ENCODE measurements at regions not wholly inside any gene's neighbourhood (a gene's known extent, or its start where the extent isn't known, plus 50 kb on each side); places are given as distances from the start of the nearest gene placed in this dataset.

- Histone ChIP-seq H3K27ac (ENCODE audit: low read length) (no peak overlapping the region), H3K4me1 (ENCODE audit: control insufficient read depth, low read depth, low read length) (no peaks in the 10 kb centered on the region), H3K27me3 (ENCODE audit: control insufficient read depth, insufficient read depth, low read length) (no peaks in the 10 kb centered on the region), H3K36me3 (ENCODE audit: control insufficient read depth, low read depth, low read length) (no peaks in the 10 kb centered on the region), H3K4me3 (ENCODE audit: low read length) (no peak overlapping the region), H3K9ac (ENCODE audit: low read length) (no peak overlapping the region), H3K9me3 (ENCODE audit: control insufficient read depth, low read depth, low read length) (no peaks in the 10 kb centered on the region)
Observed at GRCh38 chr4:167492007-167492406, 257.7 kb upstream of the SPOCK3 start.

DNA sequence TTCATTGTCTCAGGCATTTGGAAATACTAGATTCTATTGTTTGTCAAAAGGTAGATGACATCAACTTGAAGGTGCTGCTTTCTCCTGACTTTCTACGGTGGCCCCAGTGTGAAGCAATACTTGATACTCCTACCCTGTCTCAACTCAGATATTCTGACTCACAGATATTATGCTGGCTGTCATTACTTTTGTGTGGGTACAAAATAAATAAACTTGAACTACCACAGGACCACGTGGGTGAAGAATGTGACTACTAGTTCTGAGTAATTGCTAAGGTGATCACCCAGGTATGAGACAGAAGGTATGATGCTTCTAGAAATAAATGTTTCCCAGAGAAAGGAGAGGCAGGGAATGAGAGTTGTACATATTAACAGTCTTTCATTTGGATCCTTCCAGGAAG lies 275.3 kb upstream of the SPOCK3 start:
- no peaks in the 10 kb centered on the region for H3K9me3 ChIP-seq (ENCODE audit: control insufficient read depth, low read depth, low read length)
- H3K27ac ChIP-seq (ENCODE audit: low read length), result no peak overlapping the region
- H3K4me3 ChIP-seq (ENCODE audit: low read length), result no peak overlapping the region
- no peak overlapping the region for H3K9ac ChIP-seq (ENCODE audit: low read length)
- H3K36me3 ChIP-seq (ENCODE audit: control insufficient read depth, low read depth, low read length), result no peaks in the 10 kb centered on the region
- H3K4me1 ChIP-seq (ENCODE audit: control insufficient read depth, low read depth, low read length), result no peaks in the 10 kb centered on the region
- H3K27me3 ChIP-seq (ENCODE audit: control insufficient read depth, insufficient read depth, low read length), result no peaks in the 10 kb centered on the region

GRCh38 chr4:167524091-167524490 lies 289.8 kb upstream of the SPOCK3 start:
- no peak overlapping the region for H3K9ac ChIP-seq (ENCODE audit: low read length)
- no peak overlapping the region for H3K4me3 ChIP-seq (ENCODE audit: low read length)
- H3K9me3 ChIP-seq (ENCODE audit: control insufficient read depth, low read depth, low read length), result no peaks in the 10 kb centered on the region
- H3K4me1 ChIP-seq (ENCODE audit: control insufficient read depth, low read depth, low read length), result no peaks in the 10 kb centered on the region
- no peak overlapping the region for H3K27ac ChIP-seq (ENCODE audit: low read length)
- no peaks in the 10 kb centered on the region for H3K36me3 ChIP-seq (ENCODE audit: control insufficient read depth, low read depth, low read length)
- H3K27me3 ChIP-seq (ENCODE audit: control insufficient read depth, insufficient read depth, low read length), result no peaks in the 10 kb centered on the region

DNA sequence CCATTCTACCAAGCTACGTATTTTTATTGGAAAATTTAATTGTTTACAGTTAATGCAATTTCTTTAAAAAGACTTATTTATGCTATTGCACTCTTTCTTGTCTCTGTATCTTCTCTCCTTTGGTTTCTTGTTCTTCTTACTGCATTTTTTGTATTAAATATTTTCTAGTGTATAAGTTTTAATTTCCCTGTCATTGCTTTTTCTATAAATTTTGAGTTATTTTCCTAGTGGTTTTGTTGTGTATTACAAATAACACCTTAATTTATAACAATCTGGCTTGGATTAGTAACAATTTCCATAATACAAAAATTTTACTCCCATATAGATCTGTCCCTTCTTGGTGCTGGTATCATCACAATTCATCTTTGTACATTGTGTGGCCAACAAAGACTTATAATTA lies 303.5 kb upstream of the SPOCK3 start:
- no peaks in the 10 kb centered on the region for H3K9me3 ChIP-seq (ENCODE audit: control insufficient read depth, low read depth, low read length)
- no peaks in the 10 kb centered on the region for H3K36me3 ChIP-seq (ENCODE audit: control insufficient read depth, low read depth, low read length)
- no peak overlapping the region for H3K9ac ChIP-seq (ENCODE audit: low read length)
- H3K27me3 ChIP-seq (ENCODE audit: control insufficient read depth, insufficient read depth, low read length), result no peaks in the 10 kb centered on the region
- H3K4me1 ChIP-seq (ENCODE audit: control insufficient read depth, low read depth, low read length), result no peaks in the 10 kb centered on the region
- H3K4me3 ChIP-seq (ENCODE audit: low read length), result no peak overlapping the region
- no peak overlapping the region for H3K27ac ChIP-seq (ENCODE audit: low read length)

- Histone ChIP-seq H3K4me3 (ENCODE audit: low read length) (no peak overlapping the region), H3K27ac (ENCODE audit: low read length) (no peak overlapping the region), H3K9ac (ENCODE audit: low read length) (no peak overlapping the region), H3K36me3 (ENCODE audit: control insufficient read depth, low read depth, low read length) (no peaks in the 10 kb centered on the region), H3K9me3 (ENCODE audit: control insufficient read depth, low read depth, low read length) (no peaks in the 10 kb centered on the region), H3K27me3 (ENCODE audit: control insufficient read depth, insufficient read depth, low read length) (no peaks in the 10 kb centered on the region), H3K4me1 (ENCODE audit: control insufficient read depth, low read depth, low read length) (no peaks in the 10 kb centered on the region)
Observed at GRCh38 chr4:167541286-167541685, 307.0 kb upstream of the SPOCK3 start.

DNA sequence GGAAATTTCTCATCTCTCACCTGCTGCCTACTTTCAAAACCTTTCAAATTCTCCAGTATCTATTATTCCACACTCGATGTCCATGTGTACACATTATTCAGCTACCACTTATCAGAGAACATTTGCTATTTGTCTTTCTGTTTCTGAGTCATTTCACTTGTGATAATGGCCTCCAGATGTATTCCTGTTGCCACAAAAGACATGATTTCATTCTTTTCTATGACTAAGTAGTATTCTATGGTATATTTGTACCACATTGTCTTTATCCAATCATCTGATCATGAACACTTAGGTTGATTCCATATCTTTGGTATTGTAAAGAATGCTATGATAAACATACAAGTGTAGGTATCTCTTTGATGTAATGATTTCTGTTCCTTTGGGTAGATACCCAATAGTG lies 310.1 kb upstream of the SPOCK3 start:
- Histone ChIP-seq H3K9me3 (ENCODE audit: control insufficient read depth, low read depth, low read length) (no peaks in the 10 kb centered on the region), H3K27ac (ENCODE audit: low read length) (no peak overlapping the region), H3K27me3 (ENCODE audit: control insufficient read depth, insufficient read depth, low read length) (no peaks in the 10 kb centered on the region), H3K4me1 (ENCODE audit: control insufficient read depth, low read depth, low read length) (no peaks in the 10 kb centered on the region), H3K9ac (ENCODE audit: low read length) (no peak overlapping the region), H3K4me3 (ENCODE audit: low read length) (no peak overlapping the region), H3K36me3 (ENCODE audit: control insufficient read depth, low read depth, low read length) (no peaks in the 10 kb centered on the region)

DNA sequence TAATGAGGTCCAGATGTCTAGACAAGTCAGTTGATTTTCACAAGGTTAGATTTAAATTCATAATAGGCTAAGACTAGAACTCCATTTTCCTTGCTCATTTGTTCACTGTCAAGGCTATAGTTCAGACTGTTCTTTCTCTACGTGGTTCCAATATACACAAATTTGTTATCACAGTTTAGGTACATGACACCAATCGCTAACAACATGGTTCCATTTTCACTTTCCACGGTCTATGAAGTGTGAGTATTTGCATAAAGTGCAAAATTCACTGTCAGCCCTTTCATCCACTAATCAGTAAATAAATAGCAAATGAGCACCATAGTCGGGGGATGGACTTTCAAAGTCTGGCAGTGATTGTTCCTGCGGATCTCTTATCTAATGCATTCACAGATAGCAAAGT lies 315.7 kb upstream of the SPOCK3 start:
- Histone ChIP-seq H3K9ac (ENCODE audit: low read length) (no peak overlapping the region), H3K27me3 (ENCODE audit: control insufficient read depth, insufficient read depth, low read length) (no peaks in the 10 kb centered on the region), H3K4me3 (ENCODE audit: low read length) (no peak overlapping the region), H3K36me3 (ENCODE audit: control insufficient read depth, low read depth, low read length) (no peaks in the 10 kb centered on the region), H3K9me3 (ENCODE audit: control insufficient read depth, low read depth, low read length) (no peaks in the 10 kb centered on the region), H3K4me1 (ENCODE audit: control insufficient read depth, low read depth, low read length) (no peaks in the 10 kb centered on the region), H3K27ac (ENCODE audit: low read length) (no peak overlapping the region)

- Histone ChIP-seq H3K4me3 (ENCODE audit: low read length) (no peak overlapping the region), H3K27ac (ENCODE audit: low read length) (no peak overlapping the region), H3K9me3 (ENCODE audit: control insufficient read depth, low read depth, low read length) (peaks cover 5% of the 10 kb centered on the region)
Observed at GRCh38 chr4:167555338-167556022, 321.2 kb upstream of the SPOCK3 start.

GRCh38 chr4:167578906-167579305 lies 344.6 kb upstream of the SPOCK3 start:
- no peaks in the 10 kb centered on the region for H3K4me1 ChIP-seq (ENCODE audit: control insufficient read depth, low read depth, low read length)
- H3K27me3 ChIP-seq (ENCODE audit: control insufficient read depth, insufficient read depth, low read length), result no peaks in the 10 kb centered on the region
- no peak overlapping the region for H3K9ac ChIP-seq (ENCODE audit: low read length)
- no peaks in the 10 kb centered on the region for H3K36me3 ChIP-seq (ENCODE audit: control insufficient read depth, low read depth, low read length)
- peaks cover 22% of the 10 kb centered on the region for H3K9me3 ChIP-seq (ENCODE audit: control insufficient read depth, low read depth, low read length)
- no peak overlapping the region for H3K4me3 ChIP-seq (ENCODE audit: low read length)
- no peak overlapping the region for H3K27ac ChIP-seq (ENCODE audit: low read length)

More at GRCh38 chr4:167555338-167556022, 321.2 kb upstream of the SPOCK3 start:
- no peaks in the 10 kb centered on the region for H3K27me3 ChIP-seq (ENCODE audit: control insufficient read depth, insufficient read depth, low read length)
- H3K4me1 ChIP-seq (ENCODE audit: control insufficient read depth, low read depth, low read length), result no peaks in the 10 kb centered on the region
- H3K36me3 ChIP-seq (ENCODE audit: control insufficient read depth, low read depth, low read length), result no peaks in the 10 kb centered on the region
- no peak overlapping the region for H3K9ac ChIP-seq (ENCODE audit: low read length)

- Histone ChIP-seq H3K4me3 (ENCODE audit: low read length) (no peak overlapping the region), H3K9me3 (ENCODE audit: control insufficient read depth, low read depth, low read length) (peaks cover 22% of the 10 kb centered on the region), H3K27ac (ENCODE audit: low read length) (no peak overlapping the region), H3K36me3 (ENCODE audit: control insufficient read depth, low read depth, low read length) (no peaks in the 10 kb centered on the region), H3K4me1 (ENCODE audit: control insufficient read depth, low read depth, low read length) (no peaks in the 10 kb centered on the region), H3K27me3 (ENCODE audit: control insufficient read depth, insufficient read depth, low read length) (no peaks in the 10 kb centered on the region), H3K9ac (ENCODE audit: low read length) (no peak overlapping the region)
Observed at GRCh38 chr4:167581449-167581965, 347.2 kb upstream of the SPOCK3 start.

DNA sequence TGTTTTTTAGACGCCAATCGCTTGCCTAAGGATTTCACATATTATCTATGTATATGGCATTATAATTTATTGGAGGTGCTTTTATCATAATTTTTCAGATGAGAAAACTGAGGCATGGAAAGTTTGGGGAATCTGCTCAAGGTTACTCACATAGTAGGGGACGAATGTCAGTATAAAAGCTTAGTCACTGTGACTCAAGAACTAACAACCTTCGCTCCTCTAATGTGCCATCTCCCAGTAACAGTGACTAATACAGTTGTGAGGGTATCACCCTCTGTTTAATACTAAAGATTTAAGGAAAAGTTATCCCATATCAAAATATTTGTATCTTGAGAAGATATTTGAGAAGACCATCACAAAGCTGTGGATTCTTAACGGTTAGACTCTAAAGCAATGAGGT lies 353.1 kb upstream of the SPOCK3 start:
- Histone ChIP-seq H3K4me1 (ENCODE audit: control insufficient read depth, low read depth, low read length) (no peaks in the 10 kb centered on the region), H3K27ac (ENCODE audit: low read length) (no peak overlapping the region), H3K27me3 (ENCODE audit: control insufficient read depth, insufficient read depth, low read length) (no peaks in the 10 kb centered on the region), H3K9ac (ENCODE audit: low read length) (no peak overlapping the region), H3K4me3 (ENCODE audit: low read length) (no peak overlapping the region), H3K9me3 (ENCODE audit: control insufficient read depth, low read depth, low read length) (no peaks in the 10 kb centered on the region), H3K36me3 (ENCODE audit: control insufficient read depth, low read depth, low read length) (no peaks in the 10 kb centered on the region)

- Histone ChIP-seq H3K4me3 (ENCODE audit: low read length) (no peak overlapping the region), H3K27me3 (ENCODE audit: control insufficient read depth, insufficient read depth, low read length) (no peaks in the 10 kb centered on the region), H3K36me3 (ENCODE audit: control insufficient read depth, low read depth, low read length) (no peaks in the 10 kb centered on the region), H3K9ac (ENCODE audit: low read length) (no peak overlapping the region), H3K27ac (ENCODE audit: low read length) (no peak overlapping the region), H3K4me1 (ENCODE audit: control insufficient read depth, low read depth, low read length) (no peaks in the 10 kb centered on the region), H3K9me3 (ENCODE audit: control insufficient read depth, low read depth, low read length) (no peaks in the 10 kb centered on the region)
Observed at GRCh38 chr4:167595898-167596297, 361.6 kb upstream of the SPOCK3 start.

Measured in iPS-18a (cell line).